ENCODE measurements at regions not wholly inside any gene's neighbourhood (a gene's known extent, or its start where the extent isn't known, plus 50 kb on each side); places are given as distances from the start of the nearest gene placed in this dataset.

- no peaks in the 10 kb centered on the region for H3K9me3 Mint-ChIP-seq
These were observed 174.3 kb downstream of the AACS start for GRCh38 chr12:125239563-125239962.

GRCh38 chr12:125240717-125241116, 175.5 kb downstream of the AACS start:
- no peak overlapping the region for H3K27ac Mint-ChIP-seq
- ATAC-seq (replicated peaks in 1 of 2) = no peak
- H3K36me3 Mint-ChIP-seq (ENCODE audit: insufficient read depth in 2 of 2) = no peaks in the 10 kb centered on the region
- no peaks in the 10 kb centered on the region for H3K4me1 Mint-ChIP-seq (ENCODE audit: low read depth)
- no peak overlapping the region for H3K4me3 Mint-ChIP-seq
- no peaks in the 10 kb centered on the region for H3K9me3 Mint-ChIP-seq
- no peak for DNase-seq
- H3K27me3 Mint-ChIP-seq (ENCODE audit: low read depth) = no peaks in the 10 kb centered on the region

More at GRCh38 chr12:125239563-125239962, 174.3 kb downstream of the AACS start:
- Mint-ChIP-seq H3K4me1 (ENCODE audit: low read depth) (no peaks in the 10 kb centered on the region), H3K27ac (no peak overlapping the region), H3K36me3 (ENCODE audit: insufficient read depth in 2 of 2) (no peaks in the 10 kb centered on the region), H3K27me3 (ENCODE audit: low read depth) (no peaks in the 10 kb centered on the region), H3K4me3 (no peak overlapping the region)
- DNase-seq (no peak), ATAC-seq (replicated peaks in 1 of 2) (no peak)

GRCh38 chr12:125243811-125244210, 178.6 kb downstream of the AACS start:
- Mint-ChIP-seq H3K27me3 (ENCODE audit: low read depth) (no peaks in the 10 kb centered on the region), H3K9me3 (no peaks in the 10 kb centered on the region), H3K27ac (no peak overlapping the region), H3K4me1 (ENCODE audit: low read depth) (no peaks in the 10 kb centered on the region), H3K36me3 (ENCODE audit: insufficient read depth in 2 of 2) (no peaks in the 10 kb centered on the region), H3K4me3 (no peak overlapping the region)
- ATAC-seq (replicated peaks in 1 of 2) = no peak
- DNase-seq = no peak

- no peaks in the 10 kb centered on the region for H3K36me3 Mint-ChIP-seq (ENCODE audit: insufficient read depth in 2 of 2)
These were observed 179.1 kb downstream of the AACS start for GRCh38 chr12:125244338-125244737.

GRCh38 chr12:125245581-125246557, 180.6 kb downstream of the AACS start:
- no peak for ATAC-seq (replicated peaks in 1 of 2)
- Mint-ChIP-seq H3K27me3 (ENCODE audit: low read depth) (no peaks in the 10 kb centered on the region), H3K36me3 (ENCODE audit: insufficient read depth in 2 of 2) (no peaks in the 10 kb centered on the region), H3K4me3 (no peak overlapping the region), H3K9me3 (no peaks in the 10 kb centered on the region), H3K4me1 (ENCODE audit: low read depth) (no peaks in the 10 kb centered on the region), H3K27ac (no peak overlapping the region)
- no peak for DNase-seq

More at GRCh38 chr12:125244338-125244737, 179.1 kb downstream of the AACS start:
- Mint-ChIP-seq H3K27ac (no peak overlapping the region), H3K27me3 (ENCODE audit: low read depth) (no peaks in the 10 kb centered on the region), H3K4me3 (no peak overlapping the region), H3K4me1 (ENCODE audit: low read depth) (no peaks in the 10 kb centered on the region), H3K9me3 (no peaks in the 10 kb centered on the region)
- DNase-seq = no peak
- ATAC-seq (replicated peaks in 1 of 2) = no peak

DNA sequence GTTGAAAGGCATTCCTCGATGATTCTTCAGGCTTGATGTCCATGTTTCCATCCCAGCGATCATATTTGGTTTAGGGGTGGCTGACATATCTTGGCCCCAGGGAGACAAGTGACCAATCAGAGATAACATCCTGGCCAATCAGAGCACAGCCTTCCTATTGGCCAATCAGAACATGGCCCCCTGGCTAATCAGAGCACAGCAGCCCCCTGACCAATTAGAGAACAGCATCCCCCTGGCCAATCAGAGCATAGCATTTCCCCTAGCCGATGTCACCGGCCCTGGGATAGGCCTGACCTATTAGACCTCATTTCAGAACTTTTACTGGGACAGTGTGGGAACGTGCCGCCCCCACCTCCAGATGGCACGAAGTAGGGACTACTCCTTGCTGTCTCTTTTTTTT, 182.2 kb downstream of the AACS start:
- H3K27me3 Mint-ChIP-seq (ENCODE audit: low read depth) = no peaks in the 10 kb centered on the region
- no peak for ATAC-seq (replicated peaks in 1 of 2)
- no peaks in the 10 kb centered on the region for H3K9me3 Mint-ChIP-seq
- DNase-seq = no peak
- no peaks in the 10 kb centered on the region for H3K36me3 Mint-ChIP-seq (ENCODE audit: insufficient read depth in 2 of 2)
- H3K4me1 Mint-ChIP-seq (ENCODE audit: low read depth) = no peaks in the 10 kb centered on the region
- H3K4me3 Mint-ChIP-seq = no peak overlapping the region
- no peak overlapping the region for H3K27ac Mint-ChIP-seq

GRCh38 chr12:125249066-125249824, 184.0 kb downstream of the AACS start:
- Mint-ChIP-seq H3K4me3 (no peak overlapping the region), H3K27ac (no peak overlapping the region), H3K4me1 (ENCODE audit: low read depth) (no peaks in the 10 kb centered on the region), H3K36me3 (ENCODE audit: insufficient read depth in 2 of 2) (no peaks in the 10 kb centered on the region), H3K9me3 (no peaks in the 10 kb centered on the region), H3K27me3 (ENCODE audit: low read depth) (peaks cover 8% of the 10 kb centered on the region)
- ATAC-seq (replicated peaks in 1 of 2) = no peak
- DNase-seq = no peak

DNA sequence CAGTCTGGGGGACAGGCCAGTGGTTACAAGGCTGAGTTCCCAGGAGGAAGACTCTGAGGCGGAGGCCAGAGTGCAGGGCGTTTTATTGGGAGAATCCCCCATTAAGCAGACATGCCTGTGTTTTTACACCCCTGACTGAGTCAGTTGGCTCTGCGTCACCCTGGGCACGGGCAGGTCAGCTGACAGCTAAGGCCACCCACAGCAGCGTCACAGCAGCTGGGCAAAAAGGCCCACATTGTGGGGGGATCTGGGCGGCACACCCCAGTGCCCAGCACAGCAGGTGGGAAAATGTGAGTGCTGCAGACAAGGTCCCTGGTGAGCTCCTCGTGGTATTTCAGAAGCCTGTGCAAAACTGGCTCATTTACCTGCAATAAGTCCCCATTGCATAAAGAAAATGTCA, 184.7 kb downstream of the AACS start:
- Mint-ChIP-seq H3K27me3 (ENCODE audit: low read depth) (peaks cover 9% of the 10 kb centered on the region), H3K4me3 (no peak overlapping the region), H3K4me1 (ENCODE audit: low read depth) (no peaks in the 10 kb centered on the region), H3K9me3 (no peaks in the 10 kb centered on the region), H3K27ac (no peak overlapping the region), H3K36me3 (ENCODE audit: insufficient read depth in 2 of 2) (no peaks in the 10 kb centered on the region)
- no peak for ATAC-seq (replicated peaks in 1 of 2)
- DNase-seq = no peak

- H3K4me3 Mint-ChIP-seq = no peak overlapping the region
- peaks cover 14% of the 10 kb centered on the region for H3K27me3 Mint-ChIP-seq (ENCODE audit: low read depth)
- H3K27ac Mint-ChIP-seq = no peak overlapping the region
- no peaks in the 10 kb centered on the region for H3K4me1 Mint-ChIP-seq (ENCODE audit: low read depth)
- no peaks in the 10 kb centered on the region for H3K36me3 Mint-ChIP-seq (ENCODE audit: insufficient read depth in 2 of 2)
- peaks cover 0 to 1% of the 10 kb centered on the region in 2 donors for H3K9me3 Mint-ChIP-seq
- ATAC-seq (replicated peaks in 1 of 2) = no peak
- DNase-seq = no peak
These were observed 189.0 kb downstream of the AACS start for GRCh38 chr12:125254236-125254635.

DNA sequence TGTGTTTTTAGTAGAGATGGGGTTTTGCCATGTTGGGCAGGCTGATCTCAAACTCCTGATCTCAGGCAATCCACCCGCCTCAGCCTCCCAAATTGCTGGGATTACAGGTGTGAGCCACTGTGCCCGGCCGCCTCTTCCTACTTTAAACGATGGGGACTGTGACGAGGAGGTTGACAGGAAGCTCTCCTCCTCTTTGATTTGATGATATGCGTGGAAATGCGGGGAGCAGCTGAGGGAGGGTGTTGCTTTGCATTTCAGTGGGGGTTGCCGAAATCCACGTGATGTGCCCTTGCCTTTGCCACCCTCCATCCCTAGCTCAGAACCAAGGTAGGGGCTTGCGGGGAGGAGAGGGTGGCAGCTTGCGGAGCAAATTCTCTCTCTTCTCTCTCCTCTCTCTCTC, 189.6 kb downstream of the AACS start:
- H3K9me3 Mint-ChIP-seq = peaks cover 0 to 1% of the 10 kb centered on the region in 2 donors
- H3K4me3 Mint-ChIP-seq = no peak overlapping the region
- DNase-seq (no peak), ATAC-seq (replicated peaks in 1 of 2) (no peak)
- H3K36me3 Mint-ChIP-seq (ENCODE audit: insufficient read depth in 2 of 2) = no peaks in the 10 kb centered on the region
- peaks cover 14% of the 10 kb centered on the region for H3K27me3 Mint-ChIP-seq (ENCODE audit: low read depth)
- H3K27ac Mint-ChIP-seq = no peak overlapping the region
- H3K4me1 Mint-ChIP-seq (ENCODE audit: low read depth) = no peaks in the 10 kb centered on the region

DNA sequence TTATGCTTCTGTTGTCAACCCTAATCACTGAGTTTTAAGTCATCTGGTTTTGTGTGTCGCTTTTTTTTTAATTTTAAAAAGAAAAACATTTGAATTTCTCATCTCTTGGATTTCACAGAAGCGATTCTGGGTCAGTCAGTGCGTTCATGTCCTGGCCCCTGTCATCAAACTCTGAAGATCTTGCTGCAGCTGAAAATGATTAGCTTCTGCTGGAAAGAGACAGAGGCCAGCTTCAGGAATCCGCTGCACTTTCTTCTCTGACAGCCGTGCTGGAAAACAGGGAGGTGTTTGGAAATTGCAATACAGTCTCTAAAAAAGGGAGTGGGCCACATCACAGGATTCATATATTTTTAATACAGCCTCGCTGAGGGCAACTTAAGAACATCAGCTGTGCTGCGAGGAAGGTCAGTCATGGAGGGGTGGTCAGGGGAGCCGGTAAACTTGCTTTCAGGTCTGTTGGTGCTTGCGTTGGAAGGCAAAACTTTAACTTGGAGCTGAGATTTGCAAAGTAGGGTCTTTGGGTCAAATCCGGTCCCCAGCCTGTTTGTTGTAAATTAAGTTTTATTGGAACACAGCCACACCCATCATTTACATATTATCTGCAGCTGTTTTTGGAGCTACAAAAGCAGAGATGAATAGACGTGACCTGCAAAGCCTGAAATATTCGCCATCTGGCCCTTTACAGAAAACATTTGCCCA, 190.8 kb downstream of the AACS start:
- H3K27me3 Mint-ChIP-seq (ENCODE audit: low read depth) = peaks cover 14% of the 10 kb centered on the region
- no peak for ATAC-seq (replicated peaks in 1 of 2)
- no peaks in the 10 kb centered on the region for H3K4me1 Mint-ChIP-seq (ENCODE audit: low read depth)
- peaks cover 0 to 1% of the 10 kb centered on the region in 2 donors for H3K9me3 Mint-ChIP-seq
- no peak overlapping the region for H3K4me3 Mint-ChIP-seq
- DNase-seq = no peak
- no peaks in the 10 kb centered on the region for H3K36me3 Mint-ChIP-seq (ENCODE audit: insufficient read depth in 2 of 2)
- no peak overlapping the region for H3K27ac Mint-ChIP-seq

DNA sequence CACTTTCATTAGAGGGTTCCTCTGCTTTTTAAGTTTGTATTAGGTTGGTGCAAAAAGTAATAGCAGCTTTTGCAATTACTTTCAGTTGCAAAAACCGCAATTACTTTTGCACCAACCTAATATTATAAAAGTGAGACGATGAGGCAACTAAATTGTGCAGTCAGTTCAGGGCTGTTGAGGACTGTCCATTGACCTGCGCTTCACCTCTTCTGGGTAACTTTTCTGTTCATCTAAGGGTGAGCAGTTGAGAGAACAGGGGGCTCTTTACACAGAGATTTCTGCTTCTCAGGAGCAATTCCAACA, 191.3 kb downstream of the AACS start:
- H3K4me1 Mint-ChIP-seq (ENCODE audit: low read depth) = no peaks in the 10 kb centered on the region
- ATAC-seq (replicated peaks in 1 of 2) (no peak), DNase-seq (no peak)
- H3K9me3 Mint-ChIP-seq = peaks cover 0 to 1% of the 10 kb centered on the region in 2 donors
- no peak overlapping the region for H3K27ac Mint-ChIP-seq
- peaks cover 14% of the 10 kb centered on the region for H3K27me3 Mint-ChIP-seq (ENCODE audit: low read depth)
- H3K36me3 Mint-ChIP-seq (ENCODE audit: insufficient read depth in 2 of 2) = no peaks in the 10 kb centered on the region
- H3K4me3 Mint-ChIP-seq = no peak overlapping the region
